MM.1S (cell line): ENCODE measurements at regions not wholly inside any gene's neighbourhood (a gene's known extent, or its start where the extent isn't known, plus 50 kb on each side); places are given as distances from the start of the nearest gene placed in this dataset.

Experiments used
- DNase-seq: peaks from one replicate; pipeline ENCODE4 v3.0.0-alpha.2; 2015
- H2AFZ ChIP-seq: fragments of 300-600 bp; sonication (generic); 2 replicates; pipeline ENCODE4 v1.6.0; 2016; ENCODE audit warnings: antibody characterized with exemption, low read length
- H3F3A ChIP-seq: fragments of 300-600 bp; sonication (generic); 2 replicates; pipeline ENCODE4 v1.6.1; 2016; ENCODE audit warnings: mild to moderate bottlenecking, antibody characterized with exemption, low read length, moderate library complexity, mixed read lengths; ENCODE audit not compliant: insufficient read depth
- H3K27ac ChIP-seq: fragments of 300-600 bp; sonication (generic); 2 replicates; pipeline ENCODE4 v1.5.1; 2016; ENCODE audit warnings: mild to moderate bottlenecking, low read length
- H3K27me3 ChIP-seq: fragments of 300-600 bp; sonication (generic); replicated peaks from 2 replicates; pipeline ENCODE4 v1.6.0; 2016; ENCODE audit warnings: low read length; ENCODE audit not compliant: insufficient read depth
- H3K36me3 ChIP-seq: fragments of 300-600 bp; sonication (generic); replicated peaks from 2 replicates; pipeline ENCODE4 v1.6.1; 2016; ENCODE audit warnings: mild to moderate bottlenecking, low read length, mixed read lengths; ENCODE audit not compliant: insufficient read depth
- H3K4me1 ChIP-seq: fragments of 300-600 bp; sonication (generic); 2 replicates; pipeline ENCODE4 v1.6.1; 2016; ENCODE audit warnings: low read length, mixed read lengths
- H3K4me2 ChIP-seq: fragments of 300-600 bp; sonication (generic); 2 replicates; pipeline ENCODE4 v1.6.0; 2016; ENCODE audit warnings: low read depth, low read length
- H3K4me3 ChIP-seq: fragments of 300-600 bp; sonication (generic); 2 replicates; pipeline ENCODE4 v1.5.1; 2016; ENCODE audit warnings: low read length, mixed read lengths
- H3K79me2 ChIP-seq: fragments of 300-600 bp; sonication (generic); 2 replicates; pipeline ENCODE4 v1.6.1; 2016; ENCODE audit warnings: mixed run types, low read length, mixed read lengths
- H3K9ac ChIP-seq: fragments of 300-600 bp; sonication (generic); 2 replicates; pipeline ENCODE4 v1.6.1; 2016; ENCODE audit warnings: low read length, mixed read lengths
- H3K9me2 ChIP-seq: fragments of 300-600 bp; sonication (generic); replicated peaks from 2 replicates; pipeline ENCODE4 v1.6.1; 2016; ENCODE audit warnings: mild to moderate bottlenecking, low read length, mixed read lengths; ENCODE audit not compliant: insufficient read depth
- H3K9me3 ChIP-seq: fragments of 300-600 bp; sonication (generic); replicated peaks from 2 replicates; pipeline ENCODE4 v1.6.1; 2016; ENCODE audit warnings: mild to moderate bottlenecking, low read length, mixed read lengths; ENCODE audit not compliant: insufficient read depth
- H4K20me1 ChIP-seq: fragments of 300-600 bp; sonication (generic); 2 replicates; pipeline ENCODE4 v1.6.1; 2016; ENCODE audit warnings: mild to moderate bottlenecking, low read length, moderate library complexity, mixed read lengths; ENCODE audit not compliant: insufficient read depth
- CTCF ChIP-seq: fragments of 300-600 bp; sonication (generic); IDR thresholded peaks from 2 replicates; pipeline ENCODE4 v1.5.1; 2016; ENCODE audit warnings: antibody characterized with exemption, low read length, mixed read lengths
- EZH2 ChIP-seq: fragments of 300-600 bp; sonication (generic); optimal IDR thresholded peaks from 2 replicates; pipeline ENCODE3; 2017; ENCODE audit warnings: low read depth, mild to moderate bottlenecking, antibody characterized with exemption, low read length, mixed read lengths
- EZH2phosphoT487 ChIP-seq: fragments of 300-600 bp; sonication (generic); IDR thresholded peaks from 2 replicates; pipeline ENCODE4 v1.6.1; 2018; ENCODE audit warnings: antibody characterized with exemption, low read length

- peak; percentile 92 for DNase-seq
- peaks cover 33% of the 10 kb centered on the region for H3K4me1 ChIP-seq
- H3K9ac ChIP-seq = peak overlapping the region; percentile 7; the same call in 1 of the 2 replicates
- no peak overlapping the region; the same call in 1 of the 2 replicates for H3K4me3 ChIP-seq
- peak overlapping the region; percentile 44 for H3K4me2 ChIP-seq
- no peaks in the 10 kb centered on the region for H3K36me3 ChIP-seq
- no peaks in the 10 kb centered on the region for H3K79me2 ChIP-seq
- H3K9me3 ChIP-seq = no peaks in the 10 kb centered on the region; the same call in 1 of the 2 replicates
- no peaks in the 10 kb centered on the region for H4K20me1 ChIP-seq
- no peaks in the 10 kb centered on the region for H3K9me2 ChIP-seq
- no peak overlapping the region for H2AFZ ChIP-seq
- H3K27ac ChIP-seq = peak overlapping the region; percentile 41; the same call in 1 of the 2 replicates
- no peaks in the 10 kb centered on the region for H3K27me3 ChIP-seq
- TF ChIP-seq CTCF = no peak
- TF ChIP-seq EZH2phosphoT487 = no peak
- TF ChIP-seq EZH2 = no peak
- H3F3A ChIP-seq = peaks cover 9% of the 10 kb centered on the region
Measured at GRCh38 chr12:46560874-46561273, 188.3 kb upstream of the SLC38A2 start.

- Histone ChIP-seq H3F3A (peaks cover 17% of the 10 kb centered on the region), H2AFZ (no peak overlapping the region), H3K4me3 (no peak overlapping the region), H3K27me3 (no peaks in the 10 kb centered on the region), H3K27ac (no peak overlapping the region), H3K9me3 (no peaks in the 10 kb centered on the region; the same call in 1 of the 2 replicates), H3K4me2 (0 out of 2 replicates have a peak overlapping the region, but pooled peaks have one; percentile 44), H3K79me2 (no peaks in the 10 kb centered on the region), H3K9me2 (no peaks in the 10 kb centered on the region), H3K36me3 (no peaks in the 10 kb centered on the region), H3K9ac (no peak overlapping the region), H4K20me1 (no peaks in the 10 kb centered on the region), H3K4me1 (peaks cover 41% of the 10 kb centered on the region)
- TF ChIP-seq EZH2phosphoT487 (no peak), EZH2 (no peak), CTCF (no peak)
- no peak for DNase-seq
Measured at GRCh38 chr12:46560089-46560488, 187.5 kb upstream of the SLC38A2 start.

DNA sequence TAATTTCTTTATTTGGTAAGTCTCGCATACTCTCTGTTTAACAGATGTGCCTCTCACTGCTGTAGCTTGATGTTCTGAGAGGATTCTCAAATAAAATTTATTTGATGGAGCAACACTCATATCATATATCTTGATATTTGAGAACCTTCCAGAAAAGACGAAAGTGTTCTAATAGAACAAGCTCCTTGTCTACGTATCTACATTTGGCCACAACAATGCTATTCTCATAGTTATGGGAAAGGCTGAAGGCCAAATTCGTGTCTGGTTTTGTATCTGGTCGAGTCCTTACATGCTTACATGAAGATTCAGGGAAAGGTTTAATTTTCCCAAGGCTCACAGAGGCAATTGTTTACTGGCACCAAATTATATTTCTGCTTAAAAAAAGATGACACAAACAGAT is 186.7 kb upstream of the SLC38A2 start:
- Histone ChIP-seq H3K4me1 (peaks cover 47% of the 10 kb centered on the region), H4K20me1 (no peaks in the 10 kb centered on the region), H3F3A (peaks cover 20% of the 10 kb centered on the region), H3K9me3 (no peaks in the 10 kb centered on the region), H2AFZ (no peak overlapping the region), H3K4me3 (no peak overlapping the region), H3K9ac (no peak overlapping the region), H3K4me2 (no peak overlapping the region), H3K27ac (no peak overlapping the region), H3K9me2 (no peaks in the 10 kb centered on the region), H3K27me3 (no peaks in the 10 kb centered on the region), H3K79me2 (no peaks in the 10 kb centered on the region), H3K36me3 (no peaks in the 10 kb centered on the region)
- no peak for DNase-seq
- TF ChIP-seq EZH2phosphoT487 (no peak), CTCF (no peak), EZH2 (no peak)
